GM21737 (cell line): ENCODE measurements at regions not wholly inside any gene's neighbourhood (a gene's known extent, or its start where the extent isn't known, plus 50 kb on each side); places are given as distances from the start of the nearest gene placed in this dataset.

ENCODE experiments used
- ATAC-seq: cut with Tn5 transposase; IDR thresholded peaks from one replicate; pipeline ENCODE4 v1.9.1; 2021; ENCODE audit warnings: mild to moderate bottlenecking, moderate library complexity; ENCODE audit not compliant: unreplicated experiment

GRCh38 chr15:70314688-70315087, 217.0 kb upstream of the TLE3 start:
- no peak for ATAC-seq

- ATAC-seq: no peak
Measured at GRCh38 chr15:70314018-70314354, 216.3 kb upstream of the TLE3 start.

GRCh38 chr15:70313099-70314017, 215.6 kb upstream of the TLE3 start:
- ATAC-seq: no peak

- no peak for ATAC-seq
Measured at GRCh38 chr15:70311821-70312220, 214.1 kb upstream of the TLE3 start.

GRCh38 chr15:70309716-70310115, 212.0 kb upstream of the TLE3 start:
- no peak for ATAC-seq

- no peak for ATAC-seq
Measured at GRCh38 chr15:70308735-70309434, 211.2 kb upstream of the TLE3 start.

- no peak for ATAC-seq
Measured at GRCh38 chr15:70308011-70308734, 210.5 kb upstream of the TLE3 start.

- ATAC-seq: no peak
Measured at GRCh38 chr15:70306582-70306981, 208.9 kb upstream of the TLE3 start.

GRCh38 chr15:70306081-70306480, 208.4 kb upstream of the TLE3 start:
- ATAC-seq: no peak

- ATAC-seq: no peak
Measured at GRCh38 chr15:70303981-70304380, 206.3 kb upstream of the TLE3 start.

GRCh38 chr15:70302360-70302759, 204.6 kb upstream of the TLE3 start:
- ATAC-seq: no peak

- ATAC-seq: no peak
Measured at GRCh38 chr15:70301396-70301795, 203.7 kb upstream of the TLE3 start.

GRCh38 chr15:70299931-70300869, 202.5 kb upstream of the TLE3 start:
- ATAC-seq: peak; percentile 98

- no peak for ATAC-seq
Measured at GRCh38 chr15:70297465-70298058, 199.8 kb upstream of the TLE3 start.

GRCh38 chr15:70294731-70295305, 197.1 kb upstream of the TLE3 start:
- no peak for ATAC-seq

- ATAC-seq: no peak
Measured at GRCh38 chr15:70293591-70294470, 196.1 kb upstream of the TLE3 start.

- ATAC-seq: no peak
Measured at GRCh38 chr15:70293138-70293537, 195.4 kb upstream of the TLE3 start.

- no peak for ATAC-seq
Measured at GRCh38 chr15:70292076-70292760, 194.5 kb upstream of the TLE3 start.
